ENCODE measurements at regions not wholly inside any gene's neighbourhood (a gene's known extent, or its start where the extent isn't known, plus 50 kb on each side); places are given as distances from the start of the nearest gene placed in this dataset.

- Histone ChIP-seq H3K27ac (ENCODE audit: insufficient read depth, low read depth, low read length) (no peak overlapping the region), H3K79me2 (ENCODE audit: control insufficient read depth, insufficient read depth, low read length) (no peaks in the 10 kb centered on the region), H3K9me1 (replicated peaks; ENCODE audit: control insufficient read depth, extremely low read depth, insufficient read depth, low read length) (no peaks in the 10 kb centered on the region), H3K4me3 (replicated peaks in 1 of 3; ENCODE audit: insufficient read depth in 1 of 3, low read depth in 1 of 3, low read length in 3 of 3) (no peak overlapping the region), H3K4me1 (ENCODE audit: control insufficient read depth, extremely low read depth, insufficient read depth, low read length) (no peaks in the 10 kb centered on the region), H3K4me2 (ENCODE audit: insufficient read depth, low read length) (no peak overlapping the region), H3K27me3 (ENCODE audit: control insufficient read depth in 2 of 2, insufficient read depth in 2 of 2, low read length in 2 of 2) (no peaks in the 10 kb centered on the region), H3K36me3 (ENCODE audit: control insufficient read depth in 2 of 2, extremely low read depth in 1 of 2, insufficient read depth in 2 of 2, low read length in 2 of 2) (no peaks in the 10 kb centered on the region), H3K9ac (replicated peaks; ENCODE audit: extremely low read depth, insufficient read depth, low read length) (no peak overlapping the region), H3K9me3 (replicated peaks; ENCODE audit: control insufficient read depth, insufficient read depth, low read length) (no peaks in the 10 kb centered on the region), H4K20me1 (replicated peaks; ENCODE audit: control insufficient read depth, extremely low read depth, insufficient read depth, low read length) (no peaks in the 10 kb centered on the region), H2AFZ (ENCODE audit: low read depth, low read length) (no peak overlapping the region)
- intact Hi-C loops (cut with micrococcal nuclease) = no loop called here
- no TSS peak for BruUV-seq (replicated peaks)
- FAIRE-seq = no peak
- ChIA-PET CTCF (no interaction called here), POLR2A (no interaction called here)
- dilution Hi-C loops (cut with MboI; ENCODE audit: extremely low pct_ligation_motif_present, low sequenced_read_pairs) = no loop called here
- no peak for DNase-seq (ENCODE audit: low read depth, low spot score)
- no peak for TF ChIP-seq FOS (IDR thresholded peaks at IDR 0.05; ENCODE audit: borderline replicate concordance, insufficient read depth, low read length)
- no peak for TF ChIP-seq JUN (IDR thresholded peaks at IDR 0.05; ENCODE audit: borderline replicate concordance, insufficient read depth, insufficient read length, low read depth)
- TF ChIP-seq CTCF (IDR thresholded peaks at IDR 0.05; ENCODE audit: extremely low read depth in 1 of 2, insufficient read depth in 1 of 2, low read depth in 1 of 2, low read length in 2 of 2) = no peak
- no peak for TF ChIP-seq EZH2 (IDR thresholded peaks at IDR 0.05; ENCODE audit: borderline replicate concordance, low read depth, low read length, severe bottlenecking)
- no peak for TF ChIP-seq POLR2A (IDR thresholded peaks at IDR 0.05; ENCODE audit: low read depth, low read length)
- no peak for TF ChIP-seq MAX (IDR thresholded peaks at IDR 0.05; ENCODE audit: insufficient read depth, insufficient read length)
- TF ChIP-seq GATA2 (IDR thresholded peaks at IDR 0.05; ENCODE audit: insufficient read depth, insufficient read length, low read depth, low read length) = no peak
- TF ChIP-seq POLR2AphosphoS5 (IDR thresholded peaks at IDR 0.05; ENCODE audit: insufficient read depth, low read depth, low read length) = no peak
- TF ChIP-seq MYC (IDR thresholded peaks at IDR 0.05; ENCODE audit: low read depth, low read length) = no peak
Observed at GRCh38 chr21:27082431-27083010, 115.6 kb upstream of the ADAMTS5 start.
